HG03064 (cell line): ENCODE measurements at regions not wholly inside any gene's neighbourhood (a gene's known extent, or its start where the extent isn't known, plus 50 kb on each side); places are given as distances from the start of the nearest gene placed in this dataset.

Source experiments
- ATAC-seq: cut with Tn5 transposase; IDR thresholded peaks from one replicate; pipeline ENCODE4 v1.9.1; 2021; ENCODE audit warnings: low read depth; ENCODE audit not compliant: unreplicated experiment

- ATAC-seq: no peak
These were observed 1193.4 kb upstream of the MAP3K7 start for GRCh38 chr6:91780270-91780669.

GRCh38 chr6:91761621-91762020 lies 1174.7 kb upstream of the MAP3K7 start:
- ATAC-seq: no peak

- ATAC-seq: no peak
These were observed 1167.8 kb upstream of the MAP3K7 start for GRCh38 chr6:91754691-91755090.

- no peak for ATAC-seq
These were observed 1164.7 kb upstream of the MAP3K7 start for GRCh38 chr6:91751526-91751925.

GRCh38 chr6:91744566-91744965 lies 1157.7 kb upstream of the MAP3K7 start:
- ATAC-seq: no peak

GRCh38 chr6:91743756-91744155 lies 1156.9 kb upstream of the MAP3K7 start:
- no peak for ATAC-seq

- no peak for ATAC-seq
These were observed 1145.1 kb upstream of the MAP3K7 start for GRCh38 chr6:91731939-91732338.

- no peak for ATAC-seq
These were observed 1143.8 kb upstream of the MAP3K7 start for GRCh38 chr6:91730710-91731109.

GRCh38 chr6:91720324-91720723 lies 1133.5 kb upstream of the MAP3K7 start:
- no peak for ATAC-seq

GRCh38 chr6:91719414-91719813 lies 1132.5 kb upstream of the MAP3K7 start:
- no peak for ATAC-seq

- ATAC-seq: no peak
These were observed 1131.3 kb upstream of the MAP3K7 start for GRCh38 chr6:91718198-91718597.

- no peak for ATAC-seq
These were observed 1130.2 kb upstream of the MAP3K7 start for GRCh38 chr6:91717094-91717493.

GRCh38 chr6:91716361-91716760 lies 1129.5 kb upstream of the MAP3K7 start:
- ATAC-seq: no peak

GRCh38 chr6:91715171-91715805 lies 1128.4 kb upstream of the MAP3K7 start:
- no peak for ATAC-seq

GRCh38 chr6:91713911-91714310 lies 1127.0 kb upstream of the MAP3K7 start:
- no peak for ATAC-seq

- ATAC-seq: no peak
These were observed 1124.6 kb upstream of the MAP3K7 start for GRCh38 chr6:91711518-91711917.

- ATAC-seq: no peak
These were observed 1123.5 kb upstream of the MAP3K7 start for GRCh38 chr6:91710342-91710741.

GRCh38 chr6:91708534-91708933 lies 1121.7 kb upstream of the MAP3K7 start:
- ATAC-seq: no peak

GRCh38 chr6:91705646-91706045 lies 1118.8 kb upstream of the MAP3K7 start:
- no peak for ATAC-seq

GRCh38 chr6:91704531-91704930 lies 1117.7 kb upstream of the MAP3K7 start:
- no peak for ATAC-seq

- ATAC-seq: no peak
These were observed 1110.3 kb upstream of the MAP3K7 start for GRCh38 chr6:91697010-91697695.

GRCh38 chr6:91695221-91695620 lies 1108.3 kb upstream of the MAP3K7 start:
- no peak for ATAC-seq
